IMR-90 (cell line): ENCODE measurements at regions not wholly inside any gene's neighbourhood (a gene's known extent, or its start where the extent isn't known, plus 50 kb on each side); places are given as distances from the start of the nearest gene placed in this dataset.

ENCODE experiments used
- FOS ChIP-seq: fragments of 150-350 bp; IDR thresholded peaks from 2 replicates; pipeline ENCODE4 v1.6.1; 2016; ENCODE audit warnings: low read depth, low read length
- MAZ ChIP-seq: IDR thresholded peaks from 2 replicates; pipeline ENCODE4 v1.6.1; 2012; ENCODE audit warnings: low read depth, mild to moderate bottlenecking, low read length, improper control_type of control experiment, moderate library complexity, borderline replicate concordance
- MXI1 ChIP-seq: IDR thresholded peaks from 2 replicates; pipeline ENCODE4 v1.6.1; 2012; ENCODE audit warnings: low read depth, mild to moderate bottlenecking, low read length, moderate library complexity, borderline replicate concordance
- POLR2A ChIP-seq: IDR thresholded peaks from 2 replicates; pipeline ENCODE4 v1.6.1; 2012; ENCODE audit warnings: mild to moderate bottlenecking, low read depth, low read length
- SMC3 ChIP-seq: fragments of 150-350 bp; IDR thresholded peaks from 2 replicates; pipeline ENCODE4 v1.6.1; 2016; ENCODE audit warnings: low read depth, mild to moderate bottlenecking, antibody characterized with exemption, low read length, moderate library complexity
- TF ChIP-seq, protein P1 (sequence below): conservative IDR thresholded peaks from 2 replicates; pipeline ENCODE4 v1.5.1; 2012; ENCODE audit warnings: mild to moderate bottlenecking, low read depth, low read length, improper control_type of control experiment

DNA sequence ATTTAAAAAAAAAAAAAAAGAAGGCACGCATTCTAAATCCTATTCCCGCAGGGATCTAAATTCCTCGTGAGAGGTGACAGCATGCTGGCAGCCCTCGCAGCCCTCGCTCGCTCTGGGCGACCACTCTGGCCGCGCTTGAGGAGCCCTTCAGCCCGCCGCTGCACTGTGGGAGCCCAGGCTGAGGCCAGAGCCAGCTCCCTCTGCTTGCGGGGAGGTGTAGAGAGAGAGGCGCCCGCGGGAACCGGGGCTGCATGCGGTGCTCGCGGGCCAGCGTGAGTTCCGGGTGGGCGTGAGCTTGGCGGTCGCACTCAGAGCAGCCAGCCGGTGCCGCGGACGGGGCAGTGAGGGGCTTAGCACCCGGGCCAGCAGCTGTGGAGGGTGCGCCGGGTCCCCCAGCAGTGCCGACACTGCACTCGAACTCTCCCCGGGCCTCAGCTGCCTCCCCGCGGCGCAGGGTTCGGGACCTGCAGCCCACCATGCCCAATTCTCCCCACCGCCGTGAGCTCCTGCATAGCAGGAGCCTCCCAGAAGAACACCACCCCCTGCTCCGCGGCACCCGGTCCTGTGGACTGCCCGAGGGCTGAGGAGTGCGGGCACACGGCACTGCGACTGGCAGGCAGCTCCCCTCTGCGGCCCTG lies 553.9 kb downstream of the LMO7 start:
- TF ChIP-seq, protein P1, sequence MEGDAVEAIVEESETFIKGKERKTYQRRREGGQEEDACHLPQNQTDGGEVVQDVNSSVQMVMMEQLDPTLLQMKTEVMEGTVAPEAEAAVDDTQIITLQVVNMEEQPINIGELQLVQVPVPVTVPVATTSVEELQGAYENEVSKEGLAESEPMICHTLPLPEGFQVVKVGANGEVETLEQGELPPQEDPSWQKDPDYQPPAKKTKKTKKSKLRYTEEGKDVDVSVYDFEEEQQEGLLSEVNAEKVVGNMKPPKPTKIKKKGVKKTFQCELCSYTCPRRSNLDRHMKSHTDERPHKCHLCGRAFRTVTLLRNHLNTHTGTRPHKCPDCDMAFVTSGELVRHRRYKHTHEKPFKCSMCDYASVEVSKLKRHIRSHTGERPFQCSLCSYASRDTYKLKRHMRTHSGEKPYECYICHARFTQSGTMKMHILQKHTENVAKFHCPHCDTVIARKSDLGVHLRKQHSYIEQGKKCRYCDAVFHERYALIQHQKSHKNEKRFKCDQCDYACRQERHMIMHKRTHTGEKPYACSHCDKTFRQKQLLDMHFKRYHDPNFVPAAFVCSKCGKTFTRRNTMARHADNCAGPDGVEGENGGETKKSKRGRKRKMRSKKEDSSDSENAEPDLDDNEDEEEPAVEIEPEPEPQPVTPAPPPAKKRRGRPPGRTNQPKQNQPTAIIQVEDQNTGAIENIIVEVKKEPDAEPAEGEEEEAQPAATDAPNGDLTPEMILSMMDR = no peak
- TF ChIP-seq MAZ = no peak
- TF ChIP-seq POLR2A = no peak
- TF ChIP-seq MXI1 = no peak
- no peak for TF ChIP-seq FOS
- no peak for TF ChIP-seq SMC3
